Upper lobe of left lung (tissue), 4 donors: ENCODE measurements at regions not wholly inside any gene's neighbourhood (a gene's known extent, or its start where the extent isn't known, plus 50 kb on each side); places are given as distances from the start of the nearest gene placed in this dataset.

Experiments
- CTCF ChIP-seq, 6 experiments: fragments of 450-650 bp in 4 of 6; fragments of 200-600 bp in 2 of 6; sonication (generic) in 2 of 6; IDR thresholded peaks; one replicate each; pipeline ENCODE4 v1.5.1; 2016 to 2019; ENCODE audit warnings: antibody characterized with exemption in 6 of 6
- POLR2A ChIP-seq, 4 donors: fragments of 450-650 bp; IDR thresholded peaks; one replicate each; pipeline ENCODE4 v1.5.1; 2016 to 2017; ENCODE audit warnings: antibody characterized with exemption in 4 of 4, mild to moderate bottlenecking in 2 of 4
- POLR2AphosphoS5 ChIP-seq, 2 donors: sonication (generic); formaldehyde crosslinking; IDR thresholded peaks; one replicate each; pipeline ENCODE4 v1.5.1; 2017; ENCODE audit warnings: antibody characterized with exemption in 2 of 2

GRCh38 chr4:104716584-104716983 is 221.9 kb upstream of the CXXC4 start:
- TF ChIP-seq CTCF (IDR thresholded peaks at IDR 0.05) (no peak), POLR2AphosphoS5 (IDR thresholded peaks at IDR 0.05) (no peak), POLR2A (IDR thresholded peaks at IDR 0.05) (no peak)
